ENCODE measurements at regions not wholly inside any gene's neighbourhood (a gene's known extent, or its start where the extent isn't known, plus 50 kb on each side); places are given as distances from the start of the nearest gene placed in this dataset.
"Not testable (repeated sequence)": the region's sequence is repeated elsewhere in the genome, so short reads cannot be mapped to it uniquely, and the experiment has no call there.

DNA sequence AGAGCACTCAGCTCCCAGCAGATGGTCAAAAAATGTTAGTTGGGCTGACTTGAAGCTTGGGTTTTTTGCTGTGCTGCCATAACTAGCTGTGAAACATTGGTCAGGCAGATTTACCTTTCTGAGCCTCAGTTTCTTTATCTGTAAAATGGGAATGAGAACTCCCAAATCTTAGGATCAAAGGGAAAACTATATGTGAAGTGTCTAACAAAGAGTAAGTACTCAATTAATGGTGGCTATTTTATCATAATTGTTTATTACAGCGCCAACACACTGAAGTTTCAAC lies 164.2 kb upstream of the POU3F1 start:
- DNase-seq (ENCODE audit: low spot score): no peak

DNA sequence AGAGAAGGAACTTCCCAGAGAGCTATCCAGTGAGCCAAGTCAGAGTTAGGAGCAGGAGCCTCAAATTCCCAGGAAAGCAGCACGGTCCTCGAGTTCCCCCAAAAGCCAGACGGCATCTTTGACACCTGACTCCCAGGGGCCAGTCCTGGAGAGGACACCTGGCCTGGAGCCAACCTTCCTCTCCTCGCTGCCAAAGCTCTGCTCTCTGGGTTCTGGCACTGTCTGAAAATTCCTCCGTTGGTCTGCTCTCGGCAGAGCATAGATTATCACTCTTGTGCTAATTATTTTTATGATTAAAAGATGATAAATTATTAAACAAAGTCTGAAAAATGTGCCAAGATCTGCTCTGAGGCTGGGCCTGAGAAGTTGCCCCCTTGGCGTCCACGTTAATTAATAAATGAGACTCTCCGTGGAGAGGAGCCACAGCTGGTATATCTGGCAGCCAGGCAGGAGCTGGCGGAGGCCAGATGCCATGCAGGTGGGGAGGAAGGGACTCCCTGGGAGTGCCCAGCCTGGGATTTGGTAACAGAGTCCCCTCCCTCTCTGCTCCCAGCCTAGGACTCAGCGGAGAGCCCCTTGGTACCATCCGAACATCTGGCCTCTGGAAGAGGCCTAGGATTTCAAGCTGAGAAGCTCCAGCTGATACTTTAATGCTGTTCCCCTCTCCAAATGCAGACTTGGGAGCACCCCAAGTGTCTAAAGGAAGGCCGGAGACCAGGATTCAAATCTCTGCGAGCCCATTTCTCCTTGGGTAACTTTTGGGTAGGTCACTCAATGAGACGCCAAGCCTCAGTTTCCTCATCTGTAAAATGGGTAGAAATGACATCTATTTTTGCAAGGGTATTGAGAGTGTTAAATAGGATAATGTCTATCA lies 163.7 kb upstream of the POU3F1 start:
- no peak for DNase-seq (ENCODE audit: low spot score)

DNA sequence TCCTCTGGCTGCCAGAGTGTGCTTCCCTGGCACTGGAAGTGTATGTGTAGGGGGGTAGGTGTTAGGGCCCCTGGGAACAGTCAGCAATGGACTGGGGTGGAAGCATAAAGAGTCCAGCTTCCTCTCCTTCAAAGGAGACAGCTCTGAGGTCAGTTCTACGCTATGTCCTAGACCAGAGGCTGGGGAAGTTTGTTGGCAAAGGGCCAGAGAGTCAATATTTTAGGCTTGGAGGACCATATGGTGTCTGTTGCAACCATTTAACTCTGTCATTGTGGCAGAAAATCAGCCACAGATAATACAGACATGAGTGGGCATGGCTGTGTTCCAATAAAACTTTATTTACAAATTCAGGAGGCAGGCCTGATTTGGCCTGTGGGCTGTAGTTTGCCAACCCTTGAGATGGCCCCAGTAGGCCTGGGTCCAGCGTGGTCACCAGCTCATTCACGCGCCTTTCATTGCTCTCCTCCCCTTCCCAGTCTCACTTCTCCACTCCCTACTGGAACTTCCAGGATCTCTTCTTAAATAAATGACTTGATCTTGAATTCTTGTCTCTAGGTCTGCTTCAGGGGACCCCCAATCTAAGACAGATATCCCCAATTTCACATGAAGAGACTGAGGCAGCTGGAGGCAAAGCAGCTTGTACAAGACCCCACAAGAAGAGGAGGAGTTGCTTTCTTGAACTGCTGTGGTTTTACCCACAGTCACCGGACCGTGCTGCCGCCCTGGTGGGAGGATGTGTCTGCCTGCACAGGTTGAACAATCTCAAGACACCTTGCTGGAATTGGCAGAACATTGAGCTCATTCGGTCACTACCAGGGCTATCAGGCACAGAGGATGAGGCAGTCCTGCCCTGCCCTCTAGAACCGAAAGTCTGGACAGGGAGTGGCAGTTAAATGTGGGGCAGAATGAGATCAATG lies 162.4 kb upstream of the POU3F1 start:
- DNase-seq (ENCODE audit: low spot score): no peak

DNA sequence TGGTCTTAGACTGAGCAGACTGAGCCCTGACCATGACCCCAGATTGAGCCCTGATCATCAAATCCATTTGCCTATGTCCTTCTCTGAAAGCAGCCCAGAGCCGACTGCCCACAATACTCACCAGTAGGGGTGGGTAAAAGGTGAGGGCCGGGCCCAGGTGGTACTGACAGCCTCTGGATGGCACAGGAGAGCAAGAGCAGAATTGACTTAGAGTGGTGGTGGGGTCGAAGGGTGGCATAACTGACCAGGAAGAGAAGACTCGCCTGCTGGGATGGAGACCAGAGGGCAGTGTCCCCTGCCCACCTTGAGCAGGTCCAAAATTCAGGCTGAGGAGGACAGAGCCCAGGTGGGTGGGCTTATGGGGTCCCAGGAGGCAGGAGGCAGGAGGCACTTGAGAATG lies 161.3 kb upstream of the POU3F1 start:
- DNase-seq (ENCODE audit: low spot score): no peak

DNA sequence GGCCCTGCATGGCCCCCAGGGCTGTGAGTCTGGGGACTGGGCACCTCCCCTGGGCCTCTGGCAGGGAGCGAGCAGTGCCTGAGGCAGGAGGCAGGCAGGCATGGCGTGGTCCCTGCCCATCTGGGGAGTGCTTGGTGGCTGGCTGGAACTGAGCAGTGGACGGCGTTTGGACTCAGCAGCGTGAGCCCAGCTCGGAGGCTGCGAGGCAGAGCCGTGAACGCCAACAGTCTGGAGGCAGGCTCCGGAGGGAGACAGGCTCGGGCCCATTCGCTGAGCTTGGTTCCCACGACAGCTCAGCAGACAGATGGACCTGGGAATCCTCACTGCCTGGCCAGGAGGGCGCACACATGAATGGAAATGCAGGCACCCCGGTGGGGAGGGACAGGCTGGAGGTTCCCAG lies 160.7 kb upstream of the POU3F1 start:
- DNase-seq (ENCODE audit: low spot score): no peak

DNA sequence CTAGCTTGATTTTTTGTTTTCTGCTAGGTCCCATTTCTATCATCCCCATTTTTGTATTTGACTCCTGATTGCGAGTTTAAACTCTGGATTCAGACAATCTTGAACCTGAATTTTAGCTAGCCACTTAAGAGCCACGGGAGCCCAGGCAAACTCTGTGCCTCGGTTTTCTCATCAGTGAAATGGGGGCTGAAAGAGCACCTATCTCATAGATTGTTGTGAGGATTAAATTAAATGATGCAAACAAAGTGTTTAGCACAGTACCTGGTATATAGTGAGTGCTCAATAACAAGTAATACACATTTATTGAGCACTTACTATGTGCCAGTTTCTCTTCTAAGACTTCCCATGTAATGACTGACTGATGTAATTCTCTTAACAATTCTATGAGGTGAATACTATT lies 158.1 kb upstream of the POU3F1 start:
- DNase-seq (ENCODE audit: low spot score): no peak

DNA sequence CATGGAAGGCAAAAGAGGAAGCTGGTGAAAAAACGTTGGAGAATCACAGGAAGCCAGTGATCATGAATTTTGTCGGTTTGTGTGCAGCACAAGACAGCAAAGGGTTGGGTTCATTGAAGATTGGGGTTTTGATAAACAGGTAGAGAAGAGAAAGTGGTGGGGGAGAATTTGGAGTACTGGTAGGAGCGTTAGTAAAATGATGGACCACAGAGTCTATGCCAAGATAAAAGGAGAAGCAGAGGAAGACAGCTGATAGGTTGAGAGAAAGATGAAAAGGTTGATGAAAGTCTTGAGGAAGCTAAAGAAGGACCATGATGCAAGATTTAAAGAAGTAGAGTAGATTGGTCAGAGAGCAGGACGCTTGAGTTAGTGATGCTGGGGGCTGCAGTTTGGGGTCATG lies 156.8 kb upstream of the POU3F1 start:
- no peak for DNase-seq (ENCODE audit: low spot score)

DNA sequence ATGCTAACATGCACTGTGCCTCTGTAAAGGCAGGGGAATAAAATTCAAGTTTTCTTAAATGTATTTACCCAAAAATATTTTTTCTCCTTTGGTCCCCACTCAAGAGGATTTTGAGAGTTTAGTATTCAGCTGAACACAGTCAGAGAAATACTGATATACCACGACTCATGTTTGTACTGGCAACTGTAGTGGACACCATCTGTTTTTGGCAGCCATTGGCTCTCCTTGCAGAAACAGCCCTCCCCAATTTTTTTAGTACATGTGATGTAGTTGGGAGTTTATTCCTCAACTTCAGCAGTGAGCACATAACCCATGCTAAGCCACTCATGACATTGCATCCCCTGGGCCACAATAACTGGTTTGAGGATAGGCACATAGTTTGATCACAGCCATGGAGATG lies 154.8 kb upstream of the POU3F1 start:
- DNase-seq (ENCODE audit: low spot score): no peak

DNA sequence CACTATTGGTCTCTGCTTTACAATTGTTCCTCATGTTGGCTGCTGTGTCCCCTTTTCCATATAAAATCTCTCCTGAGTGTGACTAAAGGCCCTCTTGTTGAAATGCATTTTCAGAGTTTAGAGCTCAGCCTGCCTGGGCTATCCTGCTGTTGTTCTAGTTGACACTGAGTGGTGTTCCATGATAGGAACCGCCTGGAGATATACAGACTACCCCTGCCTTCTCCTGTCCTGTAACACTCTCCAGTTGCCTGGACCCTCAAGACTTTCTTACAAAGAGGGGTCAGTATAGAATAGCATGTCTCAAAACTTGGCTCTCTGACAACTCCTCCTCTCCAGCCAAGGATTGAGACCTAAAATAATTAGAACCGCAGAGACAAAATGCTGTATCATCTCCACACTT lies 152.0 kb upstream of the POU3F1 start:
- DNase-seq (ENCODE audit: low spot score): no peak

DNA sequence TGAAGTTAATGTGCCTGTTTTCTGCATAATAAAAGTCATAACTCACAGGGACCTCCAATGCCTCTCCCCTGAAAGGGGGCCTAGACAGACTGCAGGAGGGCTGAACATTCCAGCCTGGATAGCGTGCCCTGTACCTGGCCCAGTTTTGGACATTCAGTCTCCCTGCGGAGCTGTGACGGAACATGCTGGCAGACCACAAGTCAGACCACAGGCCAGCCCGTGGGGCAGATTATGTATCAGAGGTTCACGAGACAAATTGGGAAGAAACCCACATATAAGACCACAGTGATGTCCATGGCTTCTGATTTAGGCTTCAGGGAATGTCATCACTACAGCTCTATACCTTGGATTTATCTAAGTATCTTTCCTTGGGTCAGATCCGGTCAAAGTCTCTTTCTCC lies 151.5 kb upstream of the POU3F1 start:
- no peak for DNase-seq (ENCODE audit: low spot score)

DNA sequence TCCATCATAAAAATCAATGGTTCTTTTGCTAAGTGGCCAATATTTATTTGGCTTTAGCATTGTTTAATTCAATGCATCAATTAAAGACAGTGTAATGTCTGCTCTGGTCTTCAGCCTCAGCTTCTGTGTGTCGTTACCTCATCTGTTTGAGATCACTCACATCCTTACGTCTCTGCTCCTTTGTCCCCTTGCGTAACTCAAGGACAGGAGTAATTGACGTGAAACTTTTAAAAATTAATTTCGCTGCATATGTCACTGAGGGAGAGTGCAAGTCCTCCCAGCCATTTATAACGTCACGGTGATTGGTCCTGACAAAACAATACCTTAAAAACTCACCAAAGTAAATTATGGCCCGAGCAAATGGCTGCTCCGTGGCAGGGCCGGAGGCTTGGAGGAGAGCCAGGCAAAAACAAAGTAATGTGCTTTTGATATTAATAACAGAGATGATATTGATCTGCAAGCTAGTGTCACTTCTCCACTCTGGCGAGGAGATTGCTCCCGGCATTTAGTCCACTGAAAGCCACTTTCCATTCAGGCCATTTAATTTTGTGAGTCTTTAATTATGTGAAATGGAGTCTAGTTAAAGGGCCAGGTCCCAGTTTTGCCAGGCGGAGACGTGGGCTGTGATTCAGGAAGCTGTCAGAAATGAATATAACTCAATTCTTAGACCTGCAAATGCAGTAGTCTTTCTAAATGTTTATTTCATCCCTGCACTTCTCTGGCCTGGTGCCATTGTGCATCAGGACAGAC lies 150.9 kb upstream of the POU3F1 start:
- DNase-seq (ENCODE audit: low spot score): no peak

DNA sequence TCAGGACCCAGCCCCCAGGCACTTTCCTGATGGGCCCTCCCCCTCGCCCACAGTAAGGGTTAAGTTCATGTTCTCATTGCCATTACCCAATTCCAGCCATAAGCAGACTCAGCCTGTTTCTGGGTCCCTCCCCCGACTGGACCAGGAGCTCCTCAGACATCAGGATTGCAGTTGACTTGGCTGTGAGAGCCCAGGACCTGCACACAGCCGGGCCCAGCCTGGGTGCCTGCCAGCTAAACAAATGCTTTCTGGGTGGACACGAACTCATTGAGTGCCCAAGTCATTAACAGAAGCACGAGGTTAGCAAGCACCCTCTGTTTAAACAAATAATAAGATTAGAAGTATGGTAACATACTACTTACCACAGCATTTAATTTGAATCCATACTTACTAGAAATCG lies 147.9 kb upstream of the POU3F1 start:
- DNase-seq (ENCODE audit: low spot score): no peak

DNA sequence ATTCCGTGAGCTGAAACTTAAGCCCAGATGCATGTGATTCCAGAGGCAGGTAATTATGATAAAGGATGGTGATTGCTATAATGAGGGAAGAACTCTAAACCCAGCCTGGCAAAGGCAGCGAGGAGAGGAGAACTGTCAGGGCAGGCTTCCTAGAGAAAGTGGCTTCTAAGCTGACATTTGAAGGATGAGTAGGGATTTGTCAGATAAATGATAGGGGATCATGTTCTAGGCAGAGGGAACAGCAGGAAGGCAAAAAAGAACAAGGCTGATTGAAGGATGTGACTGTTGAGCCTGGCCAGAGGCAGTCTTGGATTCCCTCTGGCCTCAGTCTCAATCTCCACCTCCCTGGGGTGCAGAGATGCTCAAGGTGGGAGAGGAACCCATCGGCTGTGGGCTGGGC lies 146.4 kb upstream of the POU3F1 start:
- no peak for DNase-seq (ENCODE audit: low spot score)

DNA sequence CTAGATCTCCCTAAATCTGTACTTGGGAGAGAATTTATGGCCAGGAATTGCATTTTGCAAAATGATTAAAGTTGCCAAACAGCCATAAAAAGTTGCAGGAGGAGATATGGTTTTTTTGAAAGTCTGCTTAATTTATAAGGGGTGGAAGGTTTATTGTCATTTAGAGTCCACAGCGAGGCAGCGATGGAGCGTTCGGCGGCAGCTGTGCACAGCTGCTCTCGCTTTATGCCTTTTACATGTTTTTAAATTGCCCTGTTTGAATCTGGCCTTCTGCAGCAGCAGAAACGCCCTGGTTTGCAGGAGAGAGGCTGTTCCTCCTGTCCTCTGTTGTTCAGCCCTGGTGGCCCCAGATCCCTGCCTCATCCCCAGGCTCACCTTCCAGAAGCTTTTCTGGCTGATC lies 144.9 kb upstream of the POU3F1 start:
- DNase-seq (ENCODE audit: low spot score): no peak

DNA sequence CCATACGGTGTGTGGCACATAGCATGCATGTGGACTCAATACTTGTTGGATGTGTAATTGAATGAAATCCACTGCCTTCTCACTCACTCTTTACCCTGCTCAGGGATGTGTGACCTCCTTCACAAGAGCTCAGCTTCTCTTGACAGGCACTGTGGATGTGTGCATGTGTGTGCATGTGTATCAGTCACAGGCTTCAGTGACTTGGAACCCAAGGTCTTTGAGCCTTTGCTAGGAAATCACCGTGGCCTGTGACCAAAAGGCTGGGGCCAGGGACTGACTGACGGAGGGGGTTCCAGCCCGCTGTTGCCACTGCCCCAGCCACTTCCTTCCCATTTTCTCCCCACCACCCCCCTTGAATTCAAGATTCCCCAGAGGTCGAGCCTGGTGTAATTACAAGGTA lies 144.4 kb upstream of the POU3F1 start:
- no peak for DNase-seq (ENCODE audit: low spot score)

DNA sequence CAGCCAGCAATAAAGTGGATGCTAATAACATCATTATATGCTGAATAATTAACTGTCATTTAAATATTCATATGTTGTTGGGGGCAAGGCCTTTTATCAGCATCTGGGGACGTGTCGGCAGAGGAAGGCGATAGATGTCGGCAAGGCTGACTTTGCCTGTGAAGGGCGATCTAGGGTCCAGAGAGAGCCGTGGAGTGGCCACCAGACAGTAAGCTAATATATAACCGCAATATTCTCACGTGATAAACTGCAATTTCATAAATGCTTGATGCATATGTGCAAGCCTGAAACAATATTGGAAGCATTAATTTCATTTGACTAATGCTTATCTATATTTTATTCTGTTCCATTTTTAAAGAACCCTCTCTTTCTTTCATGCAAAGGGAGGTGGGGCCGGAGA lies 141.0 kb upstream of the POU3F1 start:
- DNase-seq (ENCODE audit: low spot score): no peak

DNA sequence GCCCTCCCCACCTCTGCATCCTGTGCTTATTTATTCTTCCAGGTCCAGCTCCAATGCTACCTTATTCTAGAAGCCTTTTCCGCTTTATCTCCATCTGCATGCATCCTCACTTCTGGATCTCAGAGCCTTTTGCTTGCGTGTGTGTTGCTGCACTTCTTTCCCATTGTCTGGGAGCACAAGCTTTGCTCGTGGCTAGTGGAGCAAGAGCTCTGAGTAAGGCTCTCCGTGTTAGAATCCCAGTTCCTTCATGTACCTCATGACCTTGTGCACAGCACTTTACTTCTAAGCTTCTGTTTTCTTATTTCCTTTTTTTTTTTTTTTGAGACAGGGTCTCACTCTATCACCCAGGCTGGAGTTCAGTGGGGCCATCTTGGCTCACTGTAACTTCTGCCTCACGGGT lies 140.0 kb upstream of the POU3F1 start:
- DNase-seq (ENCODE audit: low spot score): no peak

DNA sequence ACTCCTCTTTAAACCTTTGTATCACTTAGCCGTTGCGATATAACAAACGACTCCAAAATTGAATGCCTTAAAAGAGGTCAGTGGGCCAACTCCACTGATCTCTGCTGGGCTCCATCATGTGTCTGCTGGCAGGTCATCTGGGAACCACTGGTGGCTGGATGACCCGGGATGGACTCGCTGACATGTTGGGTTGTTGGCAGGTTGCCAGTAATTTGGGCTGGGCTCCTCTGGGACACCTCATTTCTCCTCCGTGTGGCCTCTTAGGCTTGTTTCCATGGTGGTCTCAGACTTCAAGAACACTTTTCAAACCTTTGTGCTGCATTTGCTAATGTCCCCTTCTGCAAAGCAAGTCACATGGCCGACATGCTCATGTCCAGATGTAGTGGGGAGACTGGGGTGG lies 139.3 kb upstream of the POU3F1 start:
- DNase-seq (ENCODE audit: low spot score): no peak

DNA sequence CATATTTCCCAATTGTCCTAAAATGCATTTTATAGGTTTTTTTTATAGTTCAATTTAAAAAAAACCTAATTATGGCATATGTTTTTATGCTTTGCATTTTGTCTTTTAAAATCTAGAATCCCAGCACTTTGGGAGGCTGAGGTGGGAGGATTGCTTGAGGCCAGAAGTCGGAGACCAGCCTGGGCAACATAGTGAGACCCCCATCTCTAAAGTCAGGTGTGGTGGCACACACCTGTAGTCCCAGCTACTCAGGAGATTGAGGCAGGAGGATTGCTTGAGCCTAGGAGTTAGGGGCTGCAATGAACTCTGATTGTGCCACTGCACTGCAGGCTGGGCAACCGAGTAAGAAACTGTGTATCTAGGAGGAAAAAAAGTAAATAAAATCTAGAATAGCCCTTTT lies 137.2 kb upstream of the POU3F1 start:
- DNase-seq (ENCODE audit: low spot score): no peak

DNA sequence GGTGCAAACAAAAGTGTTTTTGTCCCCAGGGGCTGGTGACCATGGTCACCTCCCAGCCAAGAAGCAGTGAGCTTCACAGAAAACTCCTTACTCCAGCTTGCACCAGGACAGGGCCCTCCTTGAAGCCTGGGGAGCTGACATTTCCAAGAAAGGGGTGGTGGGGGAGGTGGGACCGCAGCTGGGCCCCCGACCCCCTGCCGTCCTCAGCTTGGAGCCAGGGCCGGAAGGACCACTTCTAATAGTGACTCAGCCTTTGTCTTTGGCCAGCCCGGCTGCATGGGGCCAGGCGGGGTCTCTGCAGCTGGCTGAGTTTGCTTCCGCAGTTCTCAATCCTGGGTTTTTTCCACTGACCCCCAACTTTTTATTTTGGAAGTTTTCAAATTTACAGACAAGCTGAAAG lies 136.5 kb upstream of the POU3F1 start:
- no peak for DNase-seq (ENCODE audit: low spot score)

DNA sequence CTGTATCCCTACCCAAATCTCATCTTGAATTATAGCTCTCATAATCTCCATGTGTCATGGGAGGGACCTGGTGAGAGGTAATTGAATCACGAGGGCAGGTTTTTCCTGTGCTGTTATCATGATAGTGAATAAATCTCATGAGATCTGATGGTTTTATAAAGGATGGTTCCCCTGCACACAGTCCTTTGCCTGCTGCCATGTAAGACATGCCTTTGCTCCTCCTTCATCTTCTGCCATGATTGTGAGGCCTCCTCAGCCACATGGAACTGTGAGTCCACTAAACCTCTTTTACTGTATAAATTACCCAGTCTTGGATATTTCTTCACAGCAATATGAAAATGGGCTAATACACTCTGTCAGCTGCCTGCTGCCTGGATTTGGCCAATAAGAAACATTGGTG lies 133.8 kb upstream of the POU3F1 start:
- not testable (repeated sequence) for DNase-seq (ENCODE audit: low spot score)

DNA sequence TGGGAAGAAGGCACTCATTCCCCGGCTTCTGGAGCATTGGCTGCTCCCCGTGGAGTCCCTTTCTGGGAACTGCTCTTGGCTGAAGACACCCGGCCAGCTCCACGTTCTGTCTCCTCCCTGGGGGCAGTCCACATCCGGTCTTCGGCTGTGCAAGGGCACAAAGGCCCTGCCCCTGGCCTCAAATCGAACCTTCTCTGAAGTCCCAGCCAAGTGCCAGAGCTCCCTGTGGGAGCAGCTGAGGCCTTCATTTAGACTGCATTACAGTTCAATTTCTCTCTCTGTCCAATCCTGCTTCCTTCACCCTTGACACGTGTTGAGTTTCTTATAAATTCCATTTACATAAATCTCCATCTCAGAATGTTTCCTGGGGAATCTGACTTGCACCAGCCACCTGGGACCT lies 132.9 kb upstream of the POU3F1 start:
- DNase-seq (ENCODE audit: low spot score): peak; percentile 7

DNA sequence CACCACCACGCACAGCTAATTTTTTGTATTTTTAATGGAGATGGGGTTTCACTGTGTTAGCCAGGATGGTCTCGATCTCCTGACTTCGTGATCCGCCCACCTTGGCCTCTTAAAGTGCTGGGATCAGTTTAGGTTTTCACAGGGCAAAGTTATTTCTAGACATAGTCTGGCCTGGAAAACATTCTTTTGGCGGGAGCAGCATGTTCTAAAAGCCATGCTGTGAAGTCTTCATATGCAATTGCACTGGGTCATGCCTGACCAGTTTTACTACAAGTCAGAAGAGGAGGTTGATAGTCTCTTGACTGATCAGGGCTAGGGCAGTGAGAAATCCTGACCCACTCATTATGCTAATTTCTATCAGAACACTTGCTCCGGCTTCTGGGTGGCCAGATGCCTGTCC lies 131.6 kb upstream of the POU3F1 start:
- DNase-seq (ENCODE audit: low spot score): no peak

Measured in putamen (tissue), 1 donor.